Neural crest cell (in vitro differentiated cells): ENCODE measurements at regions not wholly inside any gene's neighbourhood (a gene's known extent, or its start where the extent isn't known, plus 50 kb on each side); places are given as distances from the start of the nearest gene placed in this dataset.

Experiments used
- DNase-seq: peaks from one replicate; pipeline ENCODE4 v3.0.0; 2021; ENCODE audit warnings: low read depth, mixed read lengths, low spot score
- H3K27ac Mint-ChIP-seq: one replicate; pipeline ENCODE4 v1.8.0; 2021; ENCODE audit warnings: mild to moderate bottlenecking, mixed read lengths; ENCODE audit not compliant: unreplicated experiment
- H3K27me3 Mint-ChIP-seq: 2 replicates; pipeline ENCODE4 v1.8.0; 2021; ENCODE audit warnings: low read depth, mild to moderate bottlenecking, mixed read lengths
- H3K36me3 Mint-ChIP-seq: 2 replicates; pipeline ENCODE4 v1.8.0; 2021; ENCODE audit warnings: low read depth, mild to moderate bottlenecking, mixed read lengths
- H3K4me1 Mint-ChIP-seq: 2 replicates; pipeline ENCODE4 v1.8.0; 2021; ENCODE audit warnings: mixed read lengths
- H3K4me3 Mint-ChIP-seq: one replicate; pipeline ENCODE4 v1.8.0; 2021; ENCODE audit warnings: mild to moderate bottlenecking, mixed read lengths
- H3K9me3 Mint-ChIP-seq: 2 replicates; pipeline ENCODE4 v1.8.0; 2021; ENCODE audit warnings: mixed read lengths
- TF ChIP-seq, protein P1 (sequence below): fragments of 200-600 bp; sonication (generic); conservative IDR thresholded peaks from 2 replicates; pipeline ENCODE4 v1.5.0; 2021; ENCODE audit warnings: antibody characterized with exemption, mild to moderate bottlenecking

DNA sequence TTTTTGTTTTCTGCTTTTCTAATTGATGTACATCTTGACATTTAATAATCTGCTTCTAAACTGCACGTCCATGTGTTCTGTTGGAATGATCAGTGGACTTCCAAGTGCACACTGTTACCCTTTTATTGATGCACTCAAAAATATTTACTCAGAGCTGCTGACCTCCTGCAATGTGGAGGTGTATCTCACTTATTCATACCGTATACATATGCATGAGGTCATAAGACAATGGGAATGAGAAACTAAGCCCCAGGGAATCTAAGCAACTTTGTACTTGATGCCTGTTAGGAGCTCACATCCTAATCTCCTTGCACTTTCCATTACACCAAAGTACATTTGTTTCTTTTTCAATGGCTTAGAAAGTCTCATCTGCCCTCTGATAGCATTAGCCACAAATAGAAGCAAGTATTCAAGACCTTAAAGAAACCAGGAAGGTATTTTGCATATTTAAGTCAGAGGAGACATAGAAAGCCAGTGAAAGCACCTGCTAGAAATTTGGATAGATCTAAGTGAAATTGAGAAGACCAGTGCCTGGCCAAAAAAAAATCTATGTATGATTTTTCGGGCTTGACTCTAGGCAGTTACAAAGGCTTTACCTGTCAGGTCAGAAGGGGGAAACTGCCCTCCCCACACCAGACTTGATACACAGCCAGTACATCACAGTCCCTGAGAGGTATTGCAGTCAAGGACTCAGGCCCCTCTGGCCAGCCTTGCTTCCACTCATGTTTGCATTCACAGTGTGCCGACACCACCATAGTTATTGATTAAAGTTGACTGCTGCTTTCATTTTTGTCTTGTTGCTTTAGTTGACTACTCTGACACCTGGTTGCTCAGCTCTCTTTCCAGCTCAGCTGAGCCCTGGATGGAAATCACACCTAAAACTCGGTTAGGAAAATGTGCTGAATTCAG is 391.7 kb upstream of the CYRIA start:
- H3K27ac Mint-ChIP-seq = no peak overlapping the region
- no peaks in the 10 kb centered on the region for H3K27me3 Mint-ChIP-seq
- no peaks in the 10 kb centered on the region for H3K36me3 Mint-ChIP-seq
- H3K9me3 Mint-ChIP-seq = no peaks in the 10 kb centered on the region
- H3K4me1 Mint-ChIP-seq = peaks cover 13% of the 10 kb centered on the region
- no peak for DNase-seq
- TF ChIP-seq, protein P1, sequence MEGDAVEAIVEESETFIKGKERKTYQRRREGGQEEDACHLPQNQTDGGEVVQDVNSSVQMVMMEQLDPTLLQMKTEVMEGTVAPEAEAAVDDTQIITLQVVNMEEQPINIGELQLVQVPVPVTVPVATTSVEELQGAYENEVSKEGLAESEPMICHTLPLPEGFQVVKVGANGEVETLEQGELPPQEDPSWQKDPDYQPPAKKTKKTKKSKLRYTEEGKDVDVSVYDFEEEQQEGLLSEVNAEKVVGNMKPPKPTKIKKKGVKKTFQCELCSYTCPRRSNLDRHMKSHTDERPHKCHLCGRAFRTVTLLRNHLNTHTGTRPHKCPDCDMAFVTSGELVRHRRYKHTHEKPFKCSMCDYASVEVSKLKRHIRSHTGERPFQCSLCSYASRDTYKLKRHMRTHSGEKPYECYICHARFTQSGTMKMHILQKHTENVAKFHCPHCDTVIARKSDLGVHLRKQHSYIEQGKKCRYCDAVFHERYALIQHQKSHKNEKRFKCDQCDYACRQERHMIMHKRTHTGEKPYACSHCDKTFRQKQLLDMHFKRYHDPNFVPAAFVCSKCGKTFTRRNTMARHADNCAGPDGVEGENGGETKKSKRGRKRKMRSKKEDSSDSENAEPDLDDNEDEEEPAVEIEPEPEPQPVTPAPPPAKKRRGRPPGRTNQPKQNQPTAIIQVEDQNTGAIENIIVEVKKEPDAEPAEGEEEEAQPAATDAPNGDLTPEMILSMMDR = no peak
- no peak overlapping the region for H3K4me3 Mint-ChIP-seq

DNA sequence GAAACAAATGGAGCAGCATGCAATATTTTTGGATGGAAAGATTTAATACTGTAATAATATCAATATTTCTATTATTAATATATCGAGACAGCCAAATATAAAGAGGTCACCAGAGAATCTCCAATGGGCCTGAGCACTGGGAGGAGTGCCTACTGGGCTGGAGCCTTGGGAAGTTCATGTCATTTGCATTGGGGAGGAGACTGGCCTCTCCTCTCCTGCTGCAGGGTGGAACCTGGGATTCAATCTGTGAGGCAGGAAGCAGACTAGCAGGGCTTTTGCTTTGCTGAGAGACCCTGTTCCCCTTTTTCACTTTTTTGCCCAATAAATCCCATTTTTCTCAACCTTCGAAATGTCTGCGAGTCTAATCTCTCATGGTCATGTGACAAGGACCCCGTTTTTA is 390.6 kb upstream of the CYRIA start:
- Mint-ChIP-seq H3K36me3 (no peaks in the 10 kb centered on the region), H3K27me3 (no peaks in the 10 kb centered on the region), H3K4me3 (no peak overlapping the region), H3K27ac (no peak overlapping the region), H3K9me3 (no peaks in the 10 kb centered on the region), H3K4me1 (peaks cover 24% of the 10 kb centered on the region)
- DNase-seq = no peak
- TF ChIP-seq, protein P1 = no peak

DNA sequence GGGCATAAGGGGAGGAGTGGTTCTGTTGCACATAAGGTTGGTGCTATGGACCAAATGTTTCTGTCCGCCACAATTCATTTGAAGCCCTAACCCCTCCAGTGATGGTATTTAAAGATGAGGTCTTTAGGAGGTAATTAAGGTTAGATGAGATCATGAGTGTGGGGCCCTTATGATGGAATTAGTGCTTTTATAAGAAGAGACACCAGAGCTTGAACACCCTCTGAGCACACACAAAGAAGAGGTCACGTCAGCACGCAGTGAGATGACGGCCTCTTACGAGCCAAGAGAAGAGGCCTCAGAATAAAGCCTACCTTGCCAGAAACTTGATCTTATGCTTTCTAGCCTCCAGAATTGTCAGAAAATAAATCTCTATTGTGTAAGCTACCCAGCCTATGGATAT is 386.4 kb upstream of the CYRIA start:
- Mint-ChIP-seq H3K9me3 (no peaks in the 10 kb centered on the region), H3K4me1 (peaks cover 15% of the 10 kb centered on the region), H3K4me3 (no peak overlapping the region), H3K36me3 (no peaks in the 10 kb centered on the region), H3K27ac (no peak overlapping the region), H3K27me3 (no peaks in the 10 kb centered on the region)
- no peak for DNase-seq
- TF ChIP-seq, protein P1 = no peak

DNA sequence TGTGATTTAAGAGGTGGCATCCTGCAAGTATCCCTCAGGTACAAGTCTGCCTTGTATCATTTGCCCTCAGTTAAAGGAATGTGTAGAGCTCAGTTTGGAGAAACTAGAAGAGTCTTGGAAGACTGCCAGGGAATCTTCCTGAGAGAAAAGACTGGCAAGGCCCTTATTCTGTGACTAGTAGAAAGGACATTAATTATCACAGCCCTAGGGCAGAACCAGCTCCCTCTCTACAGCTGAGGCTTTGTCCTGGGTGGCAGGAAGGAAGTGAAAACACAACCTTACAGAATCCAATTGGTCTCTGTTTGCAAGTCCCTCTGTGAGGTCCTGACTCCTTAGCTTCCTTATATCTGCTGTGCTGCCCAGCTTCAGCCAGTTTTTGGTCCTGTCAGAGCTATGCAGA is 385.9 kb upstream of the CYRIA start:
- H3K4me3 Mint-ChIP-seq = no peak overlapping the region
- DNase-seq = no peak
- TF ChIP-seq, protein P1 = no peak
- peaks cover 15% of the 10 kb centered on the region for H3K4me1 Mint-ChIP-seq
- no peaks in the 10 kb centered on the region for H3K9me3 Mint-ChIP-seq
- H3K27ac Mint-ChIP-seq = no peak overlapping the region
- H3K27me3 Mint-ChIP-seq = no peaks in the 10 kb centered on the region
- no peaks in the 10 kb centered on the region for H3K36me3 Mint-ChIP-seq

DNA sequence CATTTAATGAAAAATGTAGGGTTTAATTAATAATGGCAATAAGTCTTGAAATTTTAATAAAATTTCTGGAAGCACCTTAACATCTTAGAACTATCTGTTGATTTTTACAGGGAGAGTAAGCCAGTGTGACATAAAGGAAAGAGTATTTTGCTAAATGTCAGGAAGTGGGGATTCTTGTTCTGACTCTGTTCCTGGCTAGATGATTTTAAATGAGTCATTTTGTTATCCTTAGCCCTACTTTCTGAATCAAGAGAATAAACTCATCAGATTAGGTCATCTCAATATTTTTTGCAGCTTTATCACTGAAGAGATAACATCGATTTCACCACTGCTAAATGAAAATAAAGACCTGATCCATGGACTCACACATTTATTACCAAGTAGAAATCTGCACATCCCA is 377.5 kb upstream of the CYRIA start:
- Mint-ChIP-seq H3K27me3 (no peaks in the 10 kb centered on the region), H3K9me3 (peaks cover 2% of the 10 kb centered on the region), H3K27ac (no peak overlapping the region), H3K36me3 (no peaks in the 10 kb centered on the region), H3K4me3 (no peak overlapping the region), H3K4me1 (peaks cover 4% of the 10 kb centered on the region)
- DNase-seq = no peak
- TF ChIP-seq, protein P1 = no peak
